ENCODE measurements at regions not wholly inside any gene's neighbourhood (a gene's known extent, or its start where the extent isn't known, plus 50 kb on each side); places are given as distances from the start of the nearest gene placed in this dataset.

GRCh38 chr13:76707360-76707759 lies 178.8 kb downstream of the KCTD12 start:
- H3K27ac ChIP-seq, result no peak overlapping the region

GRCh38 chr13:76703621-76704288 lies 182.4 kb downstream of the KCTD12 start:
- H3K4me2 ChIP-seq (ENCODE audit: unreplicated experiment), result no peak overlapping the region
- no peaks in the 10 kb centered on the region; the same call in 1 of the 2 replicates for H3K27me3 ChIP-seq (replicated peaks; ENCODE audit: insufficient read depth)
- H3F3A ChIP-seq (ENCODE audit: insufficient read depth), result peaks cover 8% of the 10 kb centered on the region; the same call in 1 of the 2 replicates
- no peak overlapping the region for H3K9ac ChIP-seq
- no peaks in the 10 kb centered on the region for H3K9me2 ChIP-seq (ENCODE audit: insufficient read depth)
- no peak overlapping the region for H3K4me3 ChIP-seq
- H3K36me3 ChIP-seq (ENCODE audit: low read depth), result no peaks in the 10 kb centered on the region
- no peak for TF ChIP-seq EZH2phosphoT487 (IDR thresholded peaks at IDR 0.05; ENCODE audit: insufficient read depth, low read depth)
- TF ChIP-seq EZH2 (IDR thresholded peaks at IDR 0.05; ENCODE audit: insufficient read depth, poor library complexity, severe bottlenecking), result no peak
- no peaks in the 10 kb centered on the region for H3K79me2 ChIP-seq (ENCODE audit: insufficient read depth)
- no peak overlapping the region for H3K27ac ChIP-seq
- no peak overlapping the region for H2AFZ ChIP-seq
- H3K9me3 ChIP-seq (ENCODE audit: low read depth), result no peaks in the 10 kb centered on the region
- in situ Hi-C loops (cut with MboI), result no loop called here
- DNase-seq, result no peak
- WGBS, 2 experiments (ENCODE audit: low coverage in 1 of 2, low lambda C conversion rate in 2 of 2, missing lambda C conversion rate in 2 of 2), result 72 to 78% methylated on average over 2 of the region's 2 CpGs
- H3K4me1 ChIP-seq (ENCODE audit: insufficient read depth), result peaks cover 11% of the 10 kb centered on the region
- H4K20me1 ChIP-seq (ENCODE audit: insufficient read depth), result no peaks in the 10 kb centered on the region

More at GRCh38 chr13:76707360-76707759, 178.8 kb downstream of the KCTD12 start:
- H3K4me3 ChIP-seq, result no peak overlapping the region
- peaks cover 42% of the 10 kb centered on the region for H3K4me1 ChIP-seq (ENCODE audit: insufficient read depth)
- peaks cover 36% of the 10 kb centered on the region for H3F3A ChIP-seq (ENCODE audit: insufficient read depth)
- WGBS, 2 experiments (ENCODE audit: low coverage in 1 of 2, low lambda C conversion rate in 2 of 2, missing lambda C conversion rate in 2 of 2), result 22 to 29% methylated on average over 3 of the region's 3 CpGs
- peak; percentile 70 for DNase-seq
- in situ Hi-C loops (cut with MboI), result no loop called here
- H3K9ac ChIP-seq, result no peak overlapping the region
- no peaks in the 10 kb centered on the region for H3K27me3 ChIP-seq (replicated peaks; ENCODE audit: insufficient read depth)
- no peaks in the 10 kb centered on the region for H3K79me2 ChIP-seq (ENCODE audit: insufficient read depth)
- no peaks in the 10 kb centered on the region for H4K20me1 ChIP-seq (ENCODE audit: insufficient read depth)
- no peak overlapping the region for H3K4me2 ChIP-seq (ENCODE audit: unreplicated experiment)
- H3K9me2 ChIP-seq (ENCODE audit: insufficient read depth), result no peaks in the 10 kb centered on the region
- no peaks in the 10 kb centered on the region for H3K9me3 ChIP-seq (ENCODE audit: low read depth)
- TF ChIP-seq EZH2 (IDR thresholded peaks at IDR 0.05; ENCODE audit: insufficient read depth, poor library complexity, severe bottlenecking) (no peak), EZH2phosphoT487 (IDR thresholded peaks at IDR 0.05; ENCODE audit: insufficient read depth, low read depth) (no peak)
- H2AFZ ChIP-seq, result no peak overlapping the region
- no peaks in the 10 kb centered on the region for H3K36me3 ChIP-seq (ENCODE audit: low read depth)

- 97 to 100% methylated on average over 2 of the region's 2 CpGs for WGBS, 2 experiments (ENCODE audit: low coverage in 1 of 2, low lambda C conversion rate in 2 of 2, missing lambda C conversion rate in 2 of 2)
- no peak overlapping the region for H3K4me2 ChIP-seq (ENCODE audit: unreplicated experiment)
- no peaks in the 10 kb centered on the region for H3K36me3 ChIP-seq (ENCODE audit: low read depth)
- peaks cover 8% of the 10 kb centered on the region; the same call in 1 of the 2 replicates for H3F3A ChIP-seq (ENCODE audit: insufficient read depth)
- no peak overlapping the region for H3K4me3 ChIP-seq
- no peaks in the 10 kb centered on the region for H4K20me1 ChIP-seq (ENCODE audit: insufficient read depth)
- no peak overlapping the region for H2AFZ ChIP-seq
- H3K27ac ChIP-seq, result no peak overlapping the region
- no peaks in the 10 kb centered on the region for H3K9me2 ChIP-seq (ENCODE audit: insufficient read depth)
- no peak for TF ChIP-seq EZH2phosphoT487 (IDR thresholded peaks at IDR 0.05; ENCODE audit: insufficient read depth, low read depth)
- no peak for TF ChIP-seq EZH2 (IDR thresholded peaks at IDR 0.05; ENCODE audit: insufficient read depth, poor library complexity, severe bottlenecking)
- no peak for DNase-seq
- no peaks in the 10 kb centered on the region for H3K79me2 ChIP-seq (ENCODE audit: insufficient read depth)
- H3K9ac ChIP-seq, result no peak overlapping the region
- peaks cover 11% of the 10 kb centered on the region for H3K4me1 ChIP-seq (ENCODE audit: insufficient read depth)
- in situ Hi-C loops (cut with MboI), result no loop called here
- H3K27me3 ChIP-seq (replicated peaks; ENCODE audit: insufficient read depth), result no peaks in the 10 kb centered on the region; the same call in 1 of the 2 replicates
- no peaks in the 10 kb centered on the region for H3K9me3 ChIP-seq (ENCODE audit: low read depth)
Measured at GRCh38 chr13:76703216-76703615, 183.0 kb downstream of the KCTD12 start.

- Histone ChIP-seq H3K27me3 (replicated peaks; ENCODE audit: insufficient read depth) (no peaks in the 10 kb centered on the region; the same call in 1 of the 2 replicates), H3K27ac (no peak overlapping the region), H3K4me2 (ENCODE audit: unreplicated experiment) (no peak overlapping the region), H3K4me1 (ENCODE audit: insufficient read depth) (peaks cover 14% of the 10 kb centered on the region), H3K36me3 (ENCODE audit: low read depth) (no peaks in the 10 kb centered on the region), H4K20me1 (ENCODE audit: insufficient read depth) (no peaks in the 10 kb centered on the region), H3K9me3 (ENCODE audit: low read depth) (no peaks in the 10 kb centered on the region), H3K9me2 (ENCODE audit: insufficient read depth) (no peaks in the 10 kb centered on the region), H3F3A (ENCODE audit: insufficient read depth) (peaks cover 10% of the 10 kb centered on the region), H2AFZ (no peak overlapping the region), H3K4me3 (no peak overlapping the region), H3K79me2 (ENCODE audit: insufficient read depth) (no peaks in the 10 kb centered on the region), H3K9ac (no peak overlapping the region)
- TF ChIP-seq EZH2 (IDR thresholded peaks at IDR 0.05; ENCODE audit: insufficient read depth, poor library complexity, severe bottlenecking) (no peak), EZH2phosphoT487 (IDR thresholded peaks at IDR 0.05; ENCODE audit: insufficient read depth, low read depth) (no peak)
- WGBS, 2 experiments (ENCODE audit: low coverage in 1 of 2, low lambda C conversion rate in 2 of 2, missing lambda C conversion rate in 2 of 2), result 53 to 56% methylated on average over 2 of the region's 2 CpGs
- in situ Hi-C loops (cut with MboI), result no loop called here
- no peak for DNase-seq
Measured at GRCh38 chr13:76697288-76697687, 188.9 kb downstream of the KCTD12 start.
